ENCODE measurements at regions not wholly inside any gene's neighbourhood (a gene's known extent, or its start where the extent isn't known, plus 50 kb on each side); places are given as distances from the start of the nearest gene placed in this dataset.

GRCh38 chr16:76756423-76756822, 434.6 kb upstream of the MON1B start:
- H3K27me3 Mint-ChIP-seq (ENCODE audit: insufficient read depth): no peaks in the 10 kb centered on the region
- H3K4me3 ChIP-seq (ENCODE audit: low read length): no peak overlapping the region
- H3K27ac ChIP-seq (ENCODE audit: low read depth, low read length): no peak overlapping the region
- TF ChIP-seq CTCF (conservative IDR thresholded peaks at IDR 0.05): no peak
- no peak overlapping the region for H3K9ac ChIP-seq (ENCODE audit: extremely low read depth, low read length, poor library complexity, severe bottlenecking)
- no peaks in the 10 kb centered on the region for H3K27me3 ChIP-seq (ENCODE audit: control insufficient read depth, insufficient read depth, low read length, poor library complexity, severe bottlenecking)
- H3K4me1 ChIP-seq (ENCODE audit: control insufficient read depth, insufficient read depth, low read length): no peaks in the 10 kb centered on the region
- H3K36me3 Mint-ChIP-seq (ENCODE audit: low read depth): no peaks in the 10 kb centered on the region
- H3K4me1 Mint-ChIP-seq: no peaks in the 10 kb centered on the region
- H3K4me3 Mint-ChIP-seq: no peak overlapping the region
- H3K9me3 Mint-ChIP-seq: peaks cover 7% of the 10 kb centered on the region
- no peaks in the 10 kb centered on the region for H3K9me3 ChIP-seq (ENCODE audit: control insufficient read depth, low read length)
- no peak for DNase-seq
- no peaks in the 10 kb centered on the region for H3K36me3 ChIP-seq (ENCODE audit: control insufficient read depth, insufficient read depth, low read length)
- H3K27ac Mint-ChIP-seq: no peak overlapping the region

- no peaks in the 10 kb centered on the region for H3K9me3 ChIP-seq (ENCODE audit: control insufficient read depth, low read length)
- H3K9ac ChIP-seq (ENCODE audit: extremely low read depth, low read length, poor library complexity, severe bottlenecking): no peak overlapping the region
- no peak overlapping the region for H3K27ac ChIP-seq (ENCODE audit: low read depth, low read length)
- H3K4me1 ChIP-seq (ENCODE audit: control insufficient read depth, insufficient read depth, low read length): no peaks in the 10 kb centered on the region
- TF ChIP-seq CTCF (conservative IDR thresholded peaks at IDR 0.05): no peak
- Mint-ChIP-seq H3K36me3 (ENCODE audit: low read depth) (no peaks in the 10 kb centered on the region), H3K4me3 (no peak overlapping the region), H3K4me1 (no peaks in the 10 kb centered on the region), H3K27me3 (ENCODE audit: insufficient read depth) (no peaks in the 10 kb centered on the region), H3K27ac (no peak overlapping the region), H3K9me3 (peaks cover 8% of the 10 kb centered on the region)
- DNase-seq: no peak
- no peak overlapping the region for H3K4me3 ChIP-seq (ENCODE audit: low read length)
- H3K27me3 ChIP-seq (ENCODE audit: control insufficient read depth, insufficient read depth, low read length, poor library complexity, severe bottlenecking): no peaks in the 10 kb centered on the region
- no peaks in the 10 kb centered on the region for H3K36me3 ChIP-seq (ENCODE audit: control insufficient read depth, insufficient read depth, low read length)
Measured at GRCh38 chr16:76756951-76757350, 434.0 kb upstream of the MON1B start.

- H3K27ac Mint-ChIP-seq: no peak overlapping the region
- no peak overlapping the region for H3K27ac ChIP-seq (ENCODE audit: low read depth, low read length)
- H3K27me3 ChIP-seq (ENCODE audit: control insufficient read depth, insufficient read depth, low read length, poor library complexity, severe bottlenecking): no peaks in the 10 kb centered on the region
- H3K27me3 Mint-ChIP-seq (ENCODE audit: insufficient read depth): no peaks in the 10 kb centered on the region
- no peaks in the 10 kb centered on the region for H3K4me1 Mint-ChIP-seq
- H3K4me1 ChIP-seq (ENCODE audit: control insufficient read depth, insufficient read depth, low read length): no peaks in the 10 kb centered on the region
- H3K4me3 Mint-ChIP-seq: no peak overlapping the region
- DNase-seq: no peak
- peaks cover 22% of the 10 kb centered on the region for H3K9me3 Mint-ChIP-seq
- TF ChIP-seq CTCF (conservative IDR thresholded peaks at IDR 0.05): no peak
- H3K36me3 ChIP-seq (ENCODE audit: control insufficient read depth, insufficient read depth, low read length): no peaks in the 10 kb centered on the region
- H3K36me3 Mint-ChIP-seq (ENCODE audit: low read depth): no peaks in the 10 kb centered on the region
- no peaks in the 10 kb centered on the region for H3K9me3 ChIP-seq (ENCODE audit: control insufficient read depth, low read length)
- no peak overlapping the region for H3K9ac ChIP-seq (ENCODE audit: extremely low read depth, low read length, poor library complexity, severe bottlenecking)
- H3K4me3 ChIP-seq (ENCODE audit: low read length): no peak overlapping the region
Measured at GRCh38 chr16:76766538-76766937, 424.5 kb upstream of the MON1B start.
